ENCODE measurements at regions not wholly inside any gene's neighbourhood (a gene's known extent, or its start where the extent isn't known, plus 50 kb on each side); places are given as distances from the start of the nearest gene placed in this dataset.

GRCh38 chr18:25423760-25424159 is 71.8 kb upstream of the ZNF521 start:
- Histone ChIP-seq H3K27me3 (ENCODE audit: control insufficient read depth, insufficient read depth, low read length) (no peaks in the 10 kb centered on the region), H3K36me3 (ENCODE audit: control insufficient read depth, insufficient read depth, low read length) (no peaks in the 10 kb centered on the region), H3K4me3 (ENCODE audit: low read depth, low read length) (no peak overlapping the region)
- TF ChIP-seq, protein P1, sequence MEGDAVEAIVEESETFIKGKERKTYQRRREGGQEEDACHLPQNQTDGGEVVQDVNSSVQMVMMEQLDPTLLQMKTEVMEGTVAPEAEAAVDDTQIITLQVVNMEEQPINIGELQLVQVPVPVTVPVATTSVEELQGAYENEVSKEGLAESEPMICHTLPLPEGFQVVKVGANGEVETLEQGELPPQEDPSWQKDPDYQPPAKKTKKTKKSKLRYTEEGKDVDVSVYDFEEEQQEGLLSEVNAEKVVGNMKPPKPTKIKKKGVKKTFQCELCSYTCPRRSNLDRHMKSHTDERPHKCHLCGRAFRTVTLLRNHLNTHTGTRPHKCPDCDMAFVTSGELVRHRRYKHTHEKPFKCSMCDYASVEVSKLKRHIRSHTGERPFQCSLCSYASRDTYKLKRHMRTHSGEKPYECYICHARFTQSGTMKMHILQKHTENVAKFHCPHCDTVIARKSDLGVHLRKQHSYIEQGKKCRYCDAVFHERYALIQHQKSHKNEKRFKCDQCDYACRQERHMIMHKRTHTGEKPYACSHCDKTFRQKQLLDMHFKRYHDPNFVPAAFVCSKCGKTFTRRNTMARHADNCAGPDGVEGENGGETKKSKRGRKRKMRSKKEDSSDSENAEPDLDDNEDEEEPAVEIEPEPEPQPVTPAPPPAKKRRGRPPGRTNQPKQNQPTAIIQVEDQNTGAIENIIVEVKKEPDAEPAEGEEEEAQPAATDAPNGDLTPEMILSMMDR (IDR thresholded peaks at IDR 0.05; ENCODE audit: insufficient read depth, low read length, poor library complexity, severe bottlenecking) = no peak
- no peak for DNase-seq (ENCODE audit: low read depth)

GRCh38 chr18:25423267-25423666 is 71.3 kb upstream of the ZNF521 start:
- DNase-seq (ENCODE audit: low read depth) = no peak
- TF ChIP-seq, protein P1 (IDR thresholded peaks at IDR 0.05; ENCODE audit: insufficient read depth, low read length, poor library complexity, severe bottlenecking) = no peak
- Histone ChIP-seq H3K4me3 (ENCODE audit: low read depth, low read length) (no peak overlapping the region), H3K27me3 (ENCODE audit: control insufficient read depth, insufficient read depth, low read length) (peaks cover 2% of the 10 kb centered on the region), H3K36me3 (ENCODE audit: control insufficient read depth, insufficient read depth, low read length) (no peaks in the 10 kb centered on the region)

- Histone ChIP-seq H3K4me3 (ENCODE audit: low read depth, low read length) (no peak overlapping the region), H3K36me3 (ENCODE audit: control insufficient read depth, insufficient read depth, low read length) (no peaks in the 10 kb centered on the region), H3K27me3 (ENCODE audit: control insufficient read depth, insufficient read depth, low read length) (peaks cover 2% of the 10 kb centered on the region)
- DNase-seq (ENCODE audit: low read depth) = no peak
- TF ChIP-seq, protein P1 (IDR thresholded peaks at IDR 0.05; ENCODE audit: insufficient read depth, low read length, poor library complexity, severe bottlenecking) = no peak
Observed at GRCh38 chr18:25422230-25422629, 70.3 kb upstream of the ZNF521 start.

DNA sequence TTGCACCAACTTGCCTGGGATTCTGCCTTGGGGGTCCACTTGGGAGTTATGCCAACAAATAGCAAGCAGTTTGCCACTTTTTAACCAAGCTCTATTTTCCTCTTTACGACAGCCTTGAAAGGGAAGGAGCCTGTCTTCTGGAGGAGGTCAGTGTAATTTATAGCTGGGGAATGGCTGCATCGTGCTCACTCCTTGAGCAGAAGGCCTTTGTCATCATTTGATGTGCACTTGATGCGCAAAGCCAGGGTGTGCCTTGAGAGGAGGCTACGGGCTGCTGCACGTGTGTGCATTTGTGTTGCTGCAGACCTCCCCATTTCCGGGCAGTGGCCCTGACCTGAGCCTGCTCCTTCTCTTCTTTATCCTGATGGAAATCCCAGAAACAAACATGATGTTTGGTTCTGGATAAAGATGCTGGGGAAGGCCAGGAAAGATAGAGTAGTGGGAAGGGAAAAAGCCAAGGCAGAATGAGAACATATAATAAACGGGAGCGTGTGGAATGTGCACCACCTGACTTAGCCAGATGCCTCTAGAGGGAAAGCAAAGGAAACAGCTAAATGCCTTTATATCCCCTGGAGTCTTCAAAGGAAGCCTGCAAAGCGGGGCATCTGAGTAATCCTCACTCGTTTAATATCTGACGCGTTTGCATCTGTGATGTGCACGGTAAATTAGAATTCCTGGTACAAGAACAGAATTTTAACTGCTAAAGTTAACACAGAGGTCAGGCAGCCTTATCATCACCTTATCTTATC is 68.3 kb upstream of the ZNF521 start:
- TF ChIP-seq, protein P1 (IDR thresholded peaks at IDR 0.05; ENCODE audit: insufficient read depth, low read length, poor library complexity, severe bottlenecking) = no peak
- Histone ChIP-seq H3K4me3 (ENCODE audit: low read depth, low read length) (no peak overlapping the region), H3K36me3 (ENCODE audit: control insufficient read depth, insufficient read depth, low read length) (no peaks in the 10 kb centered on the region), H3K27me3 (ENCODE audit: control insufficient read depth, insufficient read depth, low read length) (peaks cover 2% of the 10 kb centered on the region)
- DNase-seq (ENCODE audit: low read depth) = no peak

DNA sequence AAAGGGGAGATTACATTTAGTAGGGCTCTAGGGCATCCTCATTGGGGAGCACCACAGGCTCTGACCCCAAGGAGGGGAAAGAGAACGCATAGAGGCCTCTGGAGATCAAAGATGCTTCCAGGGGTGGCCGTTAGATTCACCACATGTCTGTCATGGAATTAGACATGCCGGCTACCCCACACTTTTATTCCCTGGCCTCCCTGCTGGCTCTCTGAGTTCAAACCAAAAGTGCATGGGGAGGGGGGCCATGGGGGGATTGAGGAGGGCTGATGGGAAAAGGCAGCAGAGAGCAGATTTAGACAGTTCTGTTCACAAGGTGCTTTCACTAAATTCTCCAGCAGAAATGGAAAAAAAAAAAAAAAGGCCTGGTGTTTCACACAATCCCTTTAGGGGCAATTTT is 64.4 kb upstream of the ZNF521 start:
- TF ChIP-seq, protein P1 (IDR thresholded peaks at IDR 0.05; ENCODE audit: insufficient read depth, low read length, poor library complexity, severe bottlenecking) = no peak
- no peak for DNase-seq (ENCODE audit: low read depth)
- Histone ChIP-seq H3K4me3 (ENCODE audit: low read depth, low read length) (no peak overlapping the region), H3K27me3 (ENCODE audit: control insufficient read depth, insufficient read depth, low read length) (peaks cover 2% of the 10 kb centered on the region), H3K36me3 (ENCODE audit: control insufficient read depth, insufficient read depth, low read length) (no peaks in the 10 kb centered on the region)

DNA sequence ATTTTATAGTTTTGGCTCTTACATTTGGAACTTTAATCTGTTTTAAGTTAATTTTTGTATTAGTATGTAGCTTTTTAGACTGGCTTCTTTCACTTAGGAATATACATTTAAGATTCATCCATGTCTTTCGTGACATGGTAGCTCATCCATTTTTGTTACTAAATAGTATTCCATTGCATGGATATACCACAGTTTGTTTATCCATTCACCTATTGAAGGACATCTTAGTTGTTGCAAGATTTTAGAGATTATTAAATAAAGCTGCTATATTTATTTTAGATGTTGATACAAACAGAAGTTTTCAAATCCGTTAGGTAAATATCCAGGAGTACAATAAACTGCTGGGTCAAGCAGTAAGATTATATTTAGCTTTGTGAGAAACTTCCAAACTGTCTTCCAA is 58.0 kb upstream of the ZNF521 start:
- TF ChIP-seq, protein P1 (IDR thresholded peaks at IDR 0.05; ENCODE audit: insufficient read depth, low read length, poor library complexity, severe bottlenecking) = no peak
- Histone ChIP-seq H3K4me3 (ENCODE audit: low read depth, low read length) (no peak overlapping the region), H3K36me3 (ENCODE audit: control insufficient read depth, insufficient read depth, low read length) (no peaks in the 10 kb centered on the region), H3K27me3 (ENCODE audit: control insufficient read depth, insufficient read depth, low read length) (no peaks in the 10 kb centered on the region)
- DNase-seq (ENCODE audit: low read depth) = no peak
